Daoy (cell line): ENCODE measurements at regions not wholly inside any gene's neighbourhood (a gene's known extent, or its start where the extent isn't known, plus 50 kb on each side); places are given as distances from the start of the nearest gene placed in this dataset.

Source experiments
- DNase-seq: peaks from one replicate; pipeline ENCODE4 v3.0.0-alpha.2; 2015; ENCODE audit warnings: low read depth

- DNase-seq, result no peak
Observed at GRCh38 chr9:118305331-118305730, 601.1 kb downstream of the TLR4 start.

DNA sequence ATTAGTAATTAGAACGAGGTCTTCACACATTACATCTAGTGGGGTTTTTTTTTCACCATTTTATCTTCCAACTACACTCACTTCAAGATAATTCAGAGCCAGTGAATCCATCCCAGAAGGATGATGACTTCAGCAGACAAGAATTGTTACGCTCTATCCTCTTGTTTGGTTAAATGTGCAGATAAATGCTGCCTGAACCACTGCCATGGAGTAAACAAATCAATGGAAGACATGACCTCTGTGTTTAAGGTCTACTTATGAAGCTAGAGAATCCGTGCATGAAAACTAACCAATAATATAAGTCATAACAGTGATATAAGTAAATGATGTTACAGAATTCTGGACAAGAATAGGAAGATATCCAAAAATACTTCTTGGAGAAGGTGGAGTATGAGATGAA is 602.6 kb downstream of the TLR4 start:
- DNase-seq, result no peak

DNA sequence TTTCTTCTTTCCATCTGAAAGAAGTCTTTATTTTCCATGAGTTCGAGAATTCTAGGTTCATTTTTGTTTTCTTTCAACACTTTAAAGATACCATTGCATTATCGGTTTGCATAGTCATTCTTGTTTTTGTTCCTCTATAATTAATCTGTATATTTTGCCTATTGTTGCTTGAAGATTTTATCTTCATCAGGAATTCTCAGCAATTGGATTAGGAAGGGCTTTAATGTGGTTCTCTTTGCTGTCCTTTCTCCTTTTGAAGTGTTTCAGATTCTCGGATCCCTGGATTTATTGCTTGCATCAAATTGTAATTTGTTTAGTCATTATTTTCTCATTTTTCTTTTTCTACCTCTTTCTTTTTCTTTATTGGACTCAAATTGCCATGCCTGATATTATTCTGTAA is 609.8 kb downstream of the TLR4 start:
- no peak for DNase-seq

DNA sequence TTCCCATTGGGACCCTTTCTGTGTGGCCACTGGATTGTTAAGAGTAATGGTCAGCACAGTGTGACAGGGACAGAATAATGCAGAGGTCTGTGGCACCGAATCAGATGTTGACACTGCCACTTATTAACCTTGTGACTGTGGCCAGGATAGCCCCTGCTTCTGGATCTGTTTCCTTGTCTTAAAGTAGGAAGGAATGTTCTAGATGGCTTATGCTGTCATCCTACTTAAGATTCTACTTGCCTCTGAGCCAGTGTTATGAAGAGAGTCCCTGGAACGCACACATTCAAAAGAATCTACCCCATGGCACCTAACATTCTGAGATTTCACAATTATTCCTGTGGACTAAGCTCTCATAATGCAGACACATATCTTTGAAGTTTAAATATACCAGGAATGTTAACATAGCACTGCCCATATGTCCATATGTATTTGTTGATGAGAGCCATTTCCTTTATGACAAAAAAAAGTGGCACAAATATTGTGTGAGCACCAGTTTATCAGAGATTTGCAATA is 612.7 kb downstream of the TLR4 start:
- no peak for DNase-seq

DNA sequence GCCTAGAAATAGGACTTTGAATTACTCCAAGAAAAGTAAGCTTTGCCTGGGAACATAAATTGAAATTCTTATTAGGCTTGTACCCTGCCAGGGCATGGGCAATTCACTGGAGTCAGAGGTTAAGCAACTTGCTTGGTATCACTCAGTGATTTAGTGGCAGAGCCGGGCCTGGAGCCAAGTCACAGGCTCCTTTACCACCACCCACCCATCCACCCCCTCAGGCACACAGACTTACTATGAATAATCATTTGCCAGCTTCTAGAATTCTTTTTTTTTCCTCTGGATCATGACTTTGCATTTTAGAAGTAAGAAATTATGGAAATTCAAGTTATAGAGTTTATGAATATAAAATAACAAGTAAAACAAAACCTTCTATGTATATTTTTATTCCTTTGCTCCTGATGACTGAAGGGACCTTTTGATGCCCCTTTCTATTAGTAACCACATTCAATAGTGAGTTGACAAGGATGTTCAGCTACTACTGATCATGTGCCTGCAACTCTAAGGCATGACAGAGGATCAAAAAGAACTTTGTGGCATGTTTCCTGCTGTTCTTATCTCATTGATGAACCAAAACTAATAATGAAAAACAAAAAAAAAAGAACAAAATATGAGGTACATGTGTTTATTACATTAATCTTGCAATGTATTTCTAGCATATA is 614.7 kb downstream of the TLR4 start:
- no peak for DNase-seq

DNA sequence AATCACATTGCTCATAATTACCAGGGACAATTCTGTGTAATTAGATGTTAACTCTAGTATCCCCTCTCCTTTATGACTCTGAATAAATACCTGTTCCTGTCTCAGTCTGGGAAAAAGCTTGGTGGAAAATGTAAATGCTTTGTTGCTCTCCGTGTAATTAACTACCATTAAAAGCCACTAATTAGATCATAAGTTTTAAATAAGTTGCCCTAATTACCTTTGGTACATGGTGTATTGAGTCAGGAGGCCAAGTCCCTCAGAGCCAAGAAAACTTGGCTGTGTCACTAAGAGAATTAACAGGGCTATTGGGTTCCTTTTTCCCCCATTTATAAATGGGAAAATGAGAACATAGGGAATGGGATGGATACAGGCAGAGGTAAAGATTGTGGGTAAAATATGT is 617.6 kb downstream of the TLR4 start:
- DNase-seq, result no peak

- no peak for DNase-seq
Observed at GRCh38 chr9:118324706-118325105, 620.5 kb downstream of the TLR4 start.

DNA sequence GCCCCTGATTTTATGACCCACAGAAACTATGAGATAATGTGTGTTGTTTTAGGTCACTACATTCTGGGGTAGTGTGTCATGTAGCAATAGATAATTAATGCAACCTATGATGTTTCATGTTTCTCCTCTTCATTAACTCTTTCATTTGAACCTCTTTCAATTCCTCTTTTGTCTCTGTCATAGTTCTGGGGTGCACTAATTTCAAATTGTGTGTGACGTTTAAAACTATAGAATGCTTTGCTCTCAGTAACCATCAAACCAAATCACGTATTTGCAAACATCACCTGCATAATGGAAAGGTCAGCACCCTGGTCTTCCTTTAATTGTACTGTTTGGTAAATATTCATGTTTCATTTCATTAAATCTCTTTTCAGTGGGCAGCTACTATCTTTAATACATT is 621.6 kb downstream of the TLR4 start:
- no peak for DNase-seq

DNA sequence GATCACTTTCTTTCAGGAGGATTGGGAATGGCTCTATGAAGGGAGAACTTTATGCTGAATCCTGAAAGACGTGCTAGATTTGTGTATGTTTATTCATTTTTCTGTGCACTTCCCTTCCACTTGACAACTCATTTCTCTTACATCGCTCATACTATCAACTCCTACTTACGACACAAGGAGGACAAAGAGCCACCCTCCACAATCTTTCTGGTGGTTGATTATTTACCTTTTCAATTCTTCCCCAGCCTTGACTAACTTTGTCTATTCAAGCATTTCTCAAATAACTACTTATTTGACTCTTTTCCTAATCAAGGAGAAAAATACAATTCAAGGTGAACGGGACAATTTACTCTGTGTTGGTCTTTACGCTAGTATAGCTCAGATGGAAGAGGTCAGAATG is 622.1 kb downstream of the TLR4 start:
- no peak for DNase-seq

GRCh38 chr9:118330191-118330986 is 626.2 kb downstream of the TLR4 start:
- no peak for DNase-seq

GRCh38 chr9:118331622-118332045 is 627.4 kb downstream of the TLR4 start:
- DNase-seq, result no peak

DNA sequence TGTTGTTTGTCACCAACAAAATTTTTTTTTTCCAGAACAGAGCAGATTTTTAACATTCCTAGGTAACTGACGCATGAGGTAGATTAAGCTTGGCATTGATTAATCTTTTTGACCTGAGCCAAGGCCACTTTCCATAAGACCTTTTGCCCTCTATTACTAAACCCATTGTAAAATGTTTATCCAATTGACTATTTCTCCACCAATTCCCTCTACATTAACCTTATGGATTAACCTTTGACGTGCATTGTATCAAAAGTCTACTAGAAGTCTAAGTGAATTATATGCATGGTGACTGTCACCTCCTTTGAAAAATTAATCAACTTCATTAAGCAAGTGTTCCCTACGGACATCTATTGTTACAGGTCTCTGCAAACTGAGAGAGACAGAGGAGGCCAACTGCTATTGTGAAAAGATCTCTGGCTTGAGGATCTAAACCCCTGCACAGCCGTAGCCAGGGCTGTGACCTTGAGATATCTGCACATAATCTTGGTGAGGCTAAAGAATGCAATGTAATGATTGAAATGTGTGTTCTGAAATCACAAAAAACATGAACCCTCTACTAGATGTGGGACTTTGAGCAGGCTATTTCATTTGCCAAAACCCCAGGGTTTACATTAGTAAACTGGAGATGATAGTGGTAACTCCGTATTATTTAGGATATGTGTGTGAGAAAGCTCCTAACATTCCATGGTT is 632.2 kb downstream of the TLR4 start:
- no peak for DNase-seq

GRCh38 chr9:118336943-118337330 is 632.7 kb downstream of the TLR4 start:
- no peak for DNase-seq

GRCh38 chr9:118360036-118360435 is 655.8 kb downstream of the TLR4 start:
- no peak for DNase-seq

DNA sequence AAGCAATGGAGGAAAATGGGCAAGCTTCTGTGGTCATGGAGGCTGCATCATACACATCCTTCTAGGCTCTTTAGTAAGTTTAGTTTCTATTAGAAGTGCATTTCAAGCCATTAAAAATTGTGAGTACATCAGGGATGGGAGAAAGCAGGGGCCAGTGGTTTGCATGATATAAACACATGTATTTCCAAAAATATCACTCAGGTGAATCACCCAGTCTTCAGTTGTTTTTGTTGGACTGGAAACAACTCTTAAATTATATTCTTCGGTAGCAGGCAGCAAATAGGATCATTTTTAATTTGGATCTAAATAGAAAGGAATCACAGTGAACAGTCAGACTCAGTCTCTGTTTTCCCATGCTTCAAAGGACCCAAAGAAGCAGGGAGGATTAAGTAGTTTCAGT is 657.9 kb downstream of the TLR4 start:
- no peak for DNase-seq

GRCh38 chr9:118362596-118362995 is 658.4 kb downstream of the TLR4 start:
- DNase-seq, result no peak

DNA sequence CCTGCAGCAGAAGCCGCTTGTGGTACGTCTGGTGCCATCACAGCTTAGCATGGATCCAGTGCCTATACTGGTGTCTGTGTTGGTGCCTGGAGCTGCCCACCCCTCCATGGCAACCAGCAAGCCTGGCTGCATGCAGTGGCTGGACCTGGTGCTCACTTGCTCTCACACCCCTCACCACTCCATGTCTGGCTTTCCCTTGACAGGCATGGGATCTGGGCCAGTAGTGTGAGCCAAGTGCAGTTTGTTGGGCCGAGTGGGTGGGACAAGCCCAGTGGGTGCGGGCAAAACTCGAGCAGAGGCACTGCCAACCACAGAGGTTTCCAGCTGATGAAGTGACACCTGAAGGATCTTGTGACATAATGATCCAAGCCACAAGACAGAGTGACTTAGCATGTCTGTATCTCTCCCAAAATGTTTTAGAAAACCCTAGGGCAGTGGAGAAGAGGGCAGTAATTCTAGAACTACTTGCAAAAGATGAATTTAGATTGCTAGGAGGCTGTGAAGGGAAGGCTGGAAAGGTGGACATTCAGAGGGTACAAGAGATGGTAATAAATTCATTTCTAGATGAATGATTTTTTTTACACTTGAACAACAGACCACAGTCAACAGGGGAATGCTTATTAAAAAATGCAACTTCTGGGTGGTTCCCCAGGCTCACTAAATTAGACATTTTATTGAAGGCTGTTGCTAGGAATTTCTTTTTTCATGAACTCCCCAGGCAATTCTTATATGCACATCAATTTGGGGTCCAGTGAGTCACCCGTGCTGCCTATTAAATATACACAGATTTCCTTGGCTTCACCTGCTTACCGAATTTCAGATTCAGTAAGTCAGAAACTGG is 660.3 kb downstream of the TLR4 start:
- no peak for DNase-seq

GRCh38 chr9:118366228-118366627 is 662.0 kb downstream of the TLR4 start:
- DNase-seq, result no peak

GRCh38 chr9:118367383-118367782 is 663.2 kb downstream of the TLR4 start:
- DNase-seq, result no peak

GRCh38 chr9:118384531-118385100 is 680.4 kb downstream of the TLR4 start:
- no peak for DNase-seq

DNA sequence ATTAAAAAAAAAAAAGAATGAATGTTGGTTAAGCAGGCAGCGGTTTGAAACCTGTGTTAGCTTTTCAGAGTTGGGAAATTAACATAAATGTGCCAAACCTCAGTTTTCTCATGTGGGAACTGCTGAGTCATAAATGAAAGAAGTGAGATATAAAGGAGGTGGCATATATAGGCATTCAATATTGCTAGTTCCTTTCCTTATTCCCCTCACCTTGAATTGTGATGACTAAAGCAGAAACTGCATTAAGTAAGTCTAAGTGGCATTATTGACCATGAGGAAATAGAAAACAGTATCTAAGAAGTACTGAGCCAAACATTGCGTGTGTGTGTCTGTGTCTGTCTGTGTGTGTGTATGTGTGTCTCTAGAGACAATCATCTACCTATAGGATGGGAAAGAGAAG is 691.2 kb downstream of the TLR4 start:
- DNase-seq, result no peak
